SK-N-SH treated with all-trans-retinoic acid at 6 μM for 48 hours (cell line): ENCODE measurements at regions not wholly inside any gene's neighbourhood (a gene's known extent, or its start where the extent isn't known, plus 50 kb on each side); places are given as distances from the start of the nearest gene placed in this dataset.

ENCODE experiments used
- ARNTL ChIP-seq: fragments of 450-650 bp; formaldehyde crosslinking; IDR thresholded peaks from 2 replicates; pipeline ENCODE4 v1.5.0; 2020; ENCODE audit warnings: low read depth, mild to moderate bottlenecking, moderate library complexity, borderline replicate concordance
- BACH2 ChIP-seq: fragments of 250-450 bp; sonication (Bioruptor Pico); IDR thresholded peaks from 2 replicates; pipeline ENCODE4 v1.9.0; 2021; ENCODE audit warnings: mild to moderate bottlenecking, borderline replicate concordance
- OSR1 ChIP-seq: fragments of 250-450 bp; sonication (Bioruptor Pico); IDR thresholded peaks from 2 replicates; pipeline ENCODE4 v1.8.0; 2022; ENCODE audit warnings: moderate library complexity, mild to moderate bottlenecking, inconsistent platforms
- ZNF8 ChIP-seq: fragments of 450-650 bp; formaldehyde crosslinking; IDR thresholded peaks from 2 replicates; pipeline ENCODE4 v1.5.0; 2020; ENCODE audit warnings: mild to moderate bottlenecking, moderate library complexity
- TF ChIP-seq, protein P1 (sequence below): fragments of 250-450 bp; sonication (Bioruptor Pico); IDR thresholded peaks from 2 replicates; pipeline ENCODE4 v1.8.0; 2021; ENCODE audit warnings: low read depth, mild to moderate bottlenecking, moderate library complexity, borderline replicate concordance
- TF ChIP-seq, protein P2 (sequence below): fragments of 250-450 bp; sonication (Bioruptor Pico); IDR thresholded peaks from 2 replicates; pipeline ENCODE4 v1.5.0; 2020; ENCODE audit warnings: mild to moderate bottlenecking, moderate library complexity

DNA sequence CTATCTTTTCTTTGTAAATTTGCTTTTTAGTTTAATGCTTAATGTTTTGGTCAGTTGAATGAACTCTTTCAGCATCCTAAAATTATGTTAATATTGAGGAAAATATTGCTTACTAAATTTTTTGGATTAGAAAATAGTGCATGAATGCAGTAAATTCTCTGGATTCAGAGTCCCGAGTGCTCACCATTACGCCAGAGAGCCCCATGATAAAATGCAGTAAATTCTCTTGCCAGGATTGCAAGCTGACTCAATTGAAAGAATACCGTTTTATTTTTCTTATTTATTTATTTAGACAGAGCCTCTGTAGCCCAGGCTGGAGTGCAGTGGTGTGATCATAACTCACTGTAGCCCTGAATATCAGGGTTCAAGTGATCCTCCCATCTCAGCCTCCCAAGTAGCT lies 60.9 kb upstream of the ENPEP start:
- TF ChIP-seq, protein P1, sequence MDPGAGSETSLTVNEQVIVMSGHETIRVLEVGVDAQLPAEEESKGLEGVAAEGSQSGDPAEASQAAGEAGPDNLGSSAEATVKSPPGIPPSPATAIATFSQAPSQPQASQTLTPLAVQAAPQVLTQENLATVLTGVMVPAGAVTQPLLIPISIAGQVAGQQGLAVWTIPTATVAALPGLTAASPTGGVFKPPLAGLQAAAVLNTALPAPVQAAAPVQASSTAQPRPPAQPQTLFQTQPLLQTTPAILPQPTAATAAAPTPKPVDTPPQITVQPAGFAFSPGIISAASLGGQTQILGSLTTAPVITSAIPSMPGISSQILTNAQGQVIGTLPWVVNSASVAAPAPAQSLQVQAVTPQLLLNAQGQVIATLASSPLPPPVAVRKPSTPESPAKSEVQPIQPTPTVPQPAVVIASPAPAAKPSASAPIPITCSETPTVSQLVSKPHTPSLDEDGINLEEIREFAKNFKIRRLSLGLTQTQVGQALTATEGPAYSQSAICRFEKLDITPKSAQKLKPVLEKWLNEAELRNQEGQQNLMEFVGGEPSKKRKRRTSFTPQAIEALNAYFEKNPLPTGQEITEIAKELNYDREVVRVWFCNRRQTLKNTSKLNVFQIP (CRISPR knock-in tag): no peak
- no peak for TF ChIP-seq ARNTL
- no peak for TF ChIP-seq BACH2 (CRISPR knock-in tag)
- TF ChIP-seq, protein P2, sequence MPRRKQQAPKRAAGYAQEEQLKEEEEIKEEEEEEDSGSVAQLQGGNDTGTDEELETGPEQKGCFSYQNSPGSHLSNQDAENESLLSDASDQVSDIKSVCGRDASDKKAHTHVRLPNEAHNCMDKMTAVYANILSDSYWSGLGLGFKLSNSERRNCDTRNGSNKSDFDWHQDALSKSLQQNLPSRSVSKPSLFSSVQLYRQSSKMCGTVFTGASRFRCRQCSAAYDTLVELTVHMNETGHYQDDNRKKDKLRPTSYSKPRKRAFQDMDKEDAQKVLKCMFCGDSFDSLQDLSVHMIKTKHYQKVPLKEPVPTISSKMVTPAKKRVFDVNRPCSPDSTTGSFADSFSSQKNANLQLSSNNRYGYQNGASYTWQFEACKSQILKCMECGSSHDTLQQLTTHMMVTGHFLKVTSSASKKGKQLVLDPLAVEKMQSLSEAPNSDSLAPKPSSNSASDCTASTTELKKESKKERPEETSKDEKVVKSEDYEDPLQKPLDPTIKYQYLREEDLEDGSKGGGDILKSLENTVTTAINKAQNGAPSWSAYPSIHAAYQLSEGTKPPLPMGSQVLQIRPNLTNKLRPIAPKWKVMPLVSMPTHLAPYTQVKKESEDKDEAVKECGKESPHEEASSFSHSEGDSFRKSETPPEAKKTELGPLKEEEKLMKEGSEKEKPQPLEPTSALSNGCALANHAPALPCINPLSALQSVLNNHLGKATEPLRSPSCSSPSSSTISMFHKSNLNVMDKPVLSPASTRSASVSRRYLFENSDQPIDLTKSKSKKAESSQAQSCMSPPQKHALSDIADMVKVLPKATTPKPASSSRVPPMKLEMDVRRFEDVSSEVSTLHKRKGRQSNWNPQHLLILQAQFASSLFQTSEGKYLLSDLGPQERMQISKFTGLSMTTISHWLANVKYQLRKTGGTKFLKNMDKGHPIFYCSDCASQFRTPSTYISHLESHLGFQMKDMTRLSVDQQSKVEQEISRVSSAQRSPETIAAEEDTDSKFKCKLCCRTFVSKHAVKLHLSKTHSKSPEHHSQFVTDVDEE (CRISPR knock-in tag): no peak
- TF ChIP-seq OSR1 (CRISPR knock-in tag): no peak
- TF ChIP-seq ZNF8: no peak
